ENCODE measurements at regions not wholly inside any gene's neighbourhood (a gene's known extent, or its start where the extent isn't known, plus 50 kb on each side); places are given as distances from the start of the nearest gene placed in this dataset.
A peak's percentile ranks its signal among the peaks of the same experiment; 100 is the strongest.

DNA sequence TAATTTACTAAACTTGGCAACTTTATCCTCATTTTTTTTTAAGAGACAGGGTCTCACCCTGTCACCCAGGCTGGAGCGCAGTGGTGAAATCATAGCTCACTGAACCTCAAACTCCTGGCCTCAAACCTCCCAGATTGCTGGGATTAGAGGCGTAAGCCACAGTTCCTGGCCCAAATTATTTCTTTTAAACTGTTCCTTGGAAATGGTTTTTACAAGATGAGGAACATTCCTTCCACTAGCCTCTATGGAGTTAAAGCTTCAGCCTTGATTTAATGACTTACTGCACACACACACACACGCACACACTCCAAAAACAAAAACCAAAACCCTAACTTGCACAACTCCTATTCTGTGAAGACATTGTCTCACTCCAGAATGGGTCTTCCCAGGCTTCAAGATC lies 77.2 kb upstream of the TARS1 start (continued):
- TF ChIP-seq, protein P1, sequence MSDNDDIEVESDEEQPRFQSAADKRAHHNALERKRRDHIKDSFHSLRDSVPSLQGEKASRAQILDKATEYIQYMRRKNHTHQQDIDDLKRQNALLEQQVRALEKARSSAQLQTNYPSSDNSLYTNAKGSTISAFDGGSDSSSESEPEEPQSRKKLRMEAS (IDR thresholded peaks at IDR 0.05), result no peak
- TF ChIP-seq, protein P2, sequence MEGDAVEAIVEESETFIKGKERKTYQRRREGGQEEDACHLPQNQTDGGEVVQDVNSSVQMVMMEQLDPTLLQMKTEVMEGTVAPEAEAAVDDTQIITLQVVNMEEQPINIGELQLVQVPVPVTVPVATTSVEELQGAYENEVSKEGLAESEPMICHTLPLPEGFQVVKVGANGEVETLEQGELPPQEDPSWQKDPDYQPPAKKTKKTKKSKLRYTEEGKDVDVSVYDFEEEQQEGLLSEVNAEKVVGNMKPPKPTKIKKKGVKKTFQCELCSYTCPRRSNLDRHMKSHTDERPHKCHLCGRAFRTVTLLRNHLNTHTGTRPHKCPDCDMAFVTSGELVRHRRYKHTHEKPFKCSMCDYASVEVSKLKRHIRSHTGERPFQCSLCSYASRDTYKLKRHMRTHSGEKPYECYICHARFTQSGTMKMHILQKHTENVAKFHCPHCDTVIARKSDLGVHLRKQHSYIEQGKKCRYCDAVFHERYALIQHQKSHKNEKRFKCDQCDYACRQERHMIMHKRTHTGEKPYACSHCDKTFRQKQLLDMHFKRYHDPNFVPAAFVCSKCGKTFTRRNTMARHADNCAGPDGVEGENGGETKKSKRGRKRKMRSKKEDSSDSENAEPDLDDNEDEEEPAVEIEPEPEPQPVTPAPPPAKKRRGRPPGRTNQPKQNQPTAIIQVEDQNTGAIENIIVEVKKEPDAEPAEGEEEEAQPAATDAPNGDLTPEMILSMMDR (IDR thresholded peaks at IDR 0.05; ENCODE audit: low read depth, low read length, missing input control), result no peak

DNA sequence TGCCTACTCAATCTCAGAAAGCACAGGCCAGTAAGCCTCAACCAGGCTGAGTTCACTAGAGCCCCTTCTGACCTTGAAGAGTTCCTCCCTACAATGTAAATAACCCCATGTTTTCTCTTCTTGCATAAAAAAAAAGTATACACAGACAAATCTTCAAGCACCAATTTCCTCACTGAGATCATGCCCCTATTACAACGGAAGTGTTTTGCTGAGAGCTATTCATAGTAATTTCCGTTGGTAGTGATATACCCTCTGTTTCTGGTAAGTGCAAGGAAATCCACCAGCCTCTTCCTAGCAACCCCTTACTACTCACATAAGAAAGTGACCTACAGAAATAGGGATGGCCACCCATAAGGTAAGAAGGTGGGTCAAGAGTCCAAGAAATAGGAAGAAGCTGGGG lies 76.4 kb upstream of the TARS1 start:
- no peaks in the 10 kb centered on the region for H3K27me3 ChIP-seq (ENCODE audit: control insufficient read depth in 4 of 4, insufficient read depth in 4 of 4, low read length in 3 of 4)
- H3K9me3 ChIP-seq (ENCODE audit: control insufficient read depth in 4 of 4, low read length in 3 of 4), result no peaks in the 10 kb centered on the region
- DNase-seq (ENCODE audit: low spot score), result no peak
- TF ChIP-seq, protein P1 (IDR thresholded peaks at IDR 0.05), result no peak
- TF ChIP-seq NR2F2 (IDR thresholded peaks at IDR 0.05), result peak; percentile 67
- TF ChIP-seq, protein P3, sequence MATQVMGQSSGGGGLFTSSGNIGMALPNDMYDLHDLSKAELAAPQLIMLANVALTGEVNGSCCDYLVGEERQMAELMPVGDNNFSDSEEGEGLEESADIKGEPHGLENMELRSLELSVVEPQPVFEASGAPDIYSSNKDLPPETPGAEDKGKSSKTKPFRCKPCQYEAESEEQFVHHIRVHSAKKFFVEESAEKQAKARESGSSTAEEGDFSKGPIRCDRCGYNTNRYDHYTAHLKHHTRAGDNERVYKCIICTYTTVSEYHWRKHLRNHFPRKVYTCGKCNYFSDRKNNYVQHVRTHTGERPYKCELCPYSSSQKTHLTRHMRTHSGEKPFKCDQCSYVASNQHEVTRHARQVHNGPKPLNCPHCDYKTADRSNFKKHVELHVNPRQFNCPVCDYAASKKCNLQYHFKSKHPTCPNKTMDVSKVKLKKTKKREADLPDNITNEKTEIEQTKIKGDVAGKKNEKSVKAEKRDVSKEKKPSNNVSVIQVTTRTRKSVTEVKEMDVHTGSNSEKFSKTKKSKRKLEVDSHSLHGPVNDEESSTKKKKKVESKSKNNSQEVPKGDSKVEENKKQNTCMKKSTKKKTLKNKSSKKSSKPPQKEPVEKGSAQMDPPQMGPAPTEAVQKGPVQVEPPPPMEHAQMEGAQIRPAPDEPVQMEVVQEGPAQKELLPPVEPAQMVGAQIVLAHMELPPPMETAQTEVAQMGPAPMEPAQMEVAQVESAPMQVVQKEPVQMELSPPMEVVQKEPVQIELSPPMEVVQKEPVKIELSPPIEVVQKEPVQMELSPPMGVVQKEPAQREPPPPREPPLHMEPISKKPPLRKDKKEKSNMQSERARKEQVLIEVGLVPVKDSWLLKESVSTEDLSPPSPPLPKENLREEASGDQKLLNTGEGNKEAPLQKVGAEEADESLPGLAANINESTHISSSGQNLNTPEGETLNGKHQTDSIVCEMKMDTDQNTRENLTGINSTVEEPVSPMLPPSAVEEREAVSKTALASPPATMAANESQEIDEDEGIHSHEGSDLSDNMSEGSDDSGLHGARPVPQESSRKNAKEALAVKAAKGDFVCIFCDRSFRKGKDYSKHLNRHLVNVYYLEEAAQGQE (IDR thresholded peaks at IDR 0.05), result no peak
- no peak overlapping the region for H3K9ac ChIP-seq (ENCODE audit: low read depth in 1 of 2, low read length in 2 of 2)
- H3K27ac ChIP-seq (ENCODE audit: low read depth in 1 of 2, low read length in 2 of 2), result peak overlapping the region in 1 of 2 donors; percentile 18
- no peak overlapping the region for H3K4me3 ChIP-seq (ENCODE audit: low read depth in 1 of 3, low read length in 3 of 3)
- H3K4me1 ChIP-seq (ENCODE audit: control insufficient read depth in 4 of 4, insufficient read depth in 4 of 4, low read length in 3 of 4), result no peaks in the 10 kb centered on the region
- H3K36me3 ChIP-seq (ENCODE audit: control insufficient read depth in 4 of 4, insufficient read depth in 3 of 4, low read depth in 1 of 4, low read length in 3 of 4), result no peaks in the 10 kb centered on the region
- WGBS, result 65% methylated on average over 2 of the region's 2 CpGs

DNA sequence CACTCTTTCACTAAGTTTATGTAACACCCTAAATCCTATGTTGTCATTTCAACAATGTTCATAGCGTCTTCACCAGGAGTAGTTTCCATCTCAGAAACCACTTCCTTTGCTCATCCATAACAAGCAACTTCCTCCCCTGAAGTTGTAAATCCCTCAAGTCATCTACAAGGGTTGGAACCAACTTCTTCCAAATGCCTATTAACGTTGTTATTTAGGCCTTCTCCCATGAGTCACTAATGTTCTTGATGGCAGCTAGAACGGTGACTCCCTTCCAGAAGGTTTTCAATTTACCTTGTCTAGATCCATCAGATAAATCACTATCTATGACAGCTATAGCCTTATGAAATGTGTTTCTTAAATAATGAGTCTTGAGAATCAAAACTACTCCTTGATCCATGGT lies 73.3 kb upstream of the TARS1 start:
- Histone ChIP-seq H3K9me3 (ENCODE audit: control insufficient read depth in 4 of 4, low read length in 3 of 4) (no peaks in the 10 kb centered on the region), H3K4me3 (ENCODE audit: low read depth in 1 of 3, low read length in 3 of 3) (no peak overlapping the region), H3K27ac (ENCODE audit: low read depth in 1 of 2, low read length in 2 of 2) (no peak overlapping the region), H3K4me1 (ENCODE audit: control insufficient read depth in 4 of 4, insufficient read depth in 4 of 4, low read length in 3 of 4) (no peaks in the 10 kb centered on the region), H3K27me3 (ENCODE audit: control insufficient read depth in 4 of 4, insufficient read depth in 4 of 4, low read length in 3 of 4) (no peaks in the 10 kb centered on the region), H3K9ac (ENCODE audit: low read depth in 1 of 2, low read length in 2 of 2) (no peak overlapping the region), H3K36me3 (ENCODE audit: control insufficient read depth in 4 of 4, insufficient read depth in 3 of 4, low read depth in 1 of 4, low read length in 3 of 4) (no peaks in the 10 kb centered on the region)
- TF ChIP-seq YY1 (IDR thresholded peaks at IDR 0.05) (no peak), HNF4G (IDR thresholded peaks at IDR 0.05) (no peak), RAD21 (IDR thresholded peaks at IDR 0.05) (no peak), TAF1 (conservative IDR thresholded peaks at IDR 0.05) (no peak)
- TF ChIP-seq, protein P2 (IDR thresholded peaks at IDR 0.05; ENCODE audit: low read depth, low read length, missing input control), result no peak
- WGBS, result 84% methylated on average over 3 of the region's 3 CpGs
- DNase-seq (ENCODE audit: low spot score), result no peak
